ENCODE measurements at regions not wholly inside any gene's neighbourhood (a gene's known extent, or its start where the extent isn't known, plus 50 kb on each side); places are given as distances from the start of the nearest gene placed in this dataset.

DNA sequence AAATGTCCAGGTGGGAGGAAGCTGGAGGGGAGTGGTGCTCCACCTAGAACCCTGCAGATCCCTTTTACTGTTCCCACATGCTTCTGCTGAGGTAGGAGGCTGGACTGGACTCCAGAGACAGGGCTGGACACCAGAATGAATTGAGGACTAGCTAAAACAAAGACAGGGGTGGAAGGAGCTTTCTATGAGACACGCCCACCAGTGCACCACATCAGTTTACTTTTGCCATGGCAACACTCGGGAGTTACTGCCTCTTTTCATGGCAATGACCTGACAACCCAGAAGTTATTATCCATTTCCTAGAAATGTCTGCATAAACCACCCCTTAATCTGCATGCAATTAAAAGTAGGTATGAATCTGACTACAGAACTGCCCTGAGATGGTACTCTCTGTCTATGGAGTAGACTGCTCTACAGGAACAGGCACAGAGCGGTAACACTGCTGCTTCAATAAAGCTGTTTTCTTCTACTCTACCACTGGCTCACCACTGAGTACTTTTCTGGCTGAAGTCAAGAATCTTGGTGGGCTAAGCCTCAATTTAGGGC is 211.7 kb downstream of the TFAP2C start:
- no peak for DNase-seq

DNA sequence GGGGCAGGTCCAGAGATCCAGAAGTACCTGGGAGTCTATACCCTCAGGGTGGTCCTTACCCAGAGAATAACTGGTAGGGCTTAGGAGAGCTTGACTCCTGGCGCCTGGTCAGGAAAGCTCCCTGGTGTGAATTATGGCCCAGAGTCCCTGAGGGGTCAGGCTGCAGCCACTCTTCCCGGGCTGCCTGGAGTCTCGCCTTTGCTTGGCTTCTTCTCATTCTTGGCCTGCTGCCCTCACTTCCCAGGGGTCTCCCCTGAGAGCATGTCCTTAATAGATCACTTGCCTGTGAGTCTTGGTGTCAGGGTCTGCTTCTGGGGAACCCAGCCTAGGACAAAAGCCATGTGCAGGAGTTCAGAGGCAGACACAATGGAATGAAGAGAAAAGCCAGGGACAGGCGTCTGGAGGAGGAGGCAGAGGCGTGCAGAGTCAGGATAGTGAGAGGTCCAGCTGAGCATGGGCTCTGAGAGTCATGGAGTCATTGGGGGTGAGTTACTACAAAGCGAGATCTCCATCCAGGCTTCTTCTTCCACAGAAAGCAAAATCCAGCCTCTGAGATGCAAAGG is 212.3 kb downstream of the TFAP2C start:
- no peak for DNase-seq

DNA sequence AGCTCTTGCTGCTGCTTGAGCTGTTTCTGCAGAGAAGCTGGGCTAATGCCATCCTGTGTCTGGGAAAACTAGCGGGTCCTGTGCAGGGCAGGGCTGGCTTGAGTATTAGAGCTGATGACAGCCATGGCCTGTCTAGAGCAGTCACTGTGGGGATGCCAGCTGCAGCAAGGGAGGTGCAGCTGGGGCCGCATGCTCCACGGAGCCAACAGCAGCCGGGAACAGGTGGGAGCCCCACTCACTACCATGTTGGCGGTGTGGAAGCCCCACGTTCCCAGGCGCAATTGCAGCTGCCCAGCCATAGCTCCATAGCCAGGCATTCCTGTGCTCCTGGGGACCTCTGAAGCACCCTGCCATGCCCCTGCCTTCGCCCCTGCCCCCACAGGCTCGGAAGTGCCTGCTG is 212.9 kb downstream of the TFAP2C start:
- DNase-seq: no peak

DNA sequence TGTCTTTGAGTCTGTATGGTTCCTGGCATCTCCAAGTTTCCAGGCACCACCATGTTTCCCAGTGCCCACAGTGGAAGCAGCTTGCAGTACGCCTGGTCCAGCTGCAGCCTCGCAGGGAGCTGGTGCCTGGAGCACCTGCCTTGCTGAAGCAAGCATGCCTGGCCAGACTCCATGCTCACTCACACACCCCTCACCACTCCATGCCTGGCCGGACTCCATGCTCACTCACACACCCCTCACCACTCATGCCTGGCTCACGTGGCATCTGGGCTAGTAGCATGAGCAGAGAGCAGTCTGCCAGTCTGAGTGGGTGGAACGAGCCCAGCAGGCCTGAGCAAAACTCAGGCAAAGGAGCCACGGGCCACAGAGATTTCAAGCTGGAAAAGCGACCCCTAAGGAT is 214.3 kb downstream of the TFAP2C start:
- DNase-seq: no peak

DNA sequence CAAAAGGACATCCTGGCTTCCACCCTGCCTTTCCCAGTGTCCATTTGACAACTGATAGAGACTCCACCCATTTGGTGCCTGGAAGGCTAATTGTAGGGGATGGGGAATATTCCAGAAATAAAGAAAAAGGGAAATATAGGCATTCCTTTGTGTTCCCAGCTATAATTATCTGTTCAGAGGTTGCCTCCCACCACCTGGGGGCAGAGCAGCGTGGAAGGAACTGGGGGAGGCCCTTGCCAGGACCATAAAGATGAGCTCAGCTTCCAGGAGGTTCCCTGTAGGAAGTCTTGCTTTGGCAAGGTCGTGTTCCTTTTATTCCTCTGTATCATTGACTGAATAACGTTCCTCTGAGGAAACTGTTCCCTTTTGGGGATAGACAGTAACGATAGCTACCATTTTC is 214.7 kb downstream of the TFAP2C start:
- DNase-seq: no peak

DNA sequence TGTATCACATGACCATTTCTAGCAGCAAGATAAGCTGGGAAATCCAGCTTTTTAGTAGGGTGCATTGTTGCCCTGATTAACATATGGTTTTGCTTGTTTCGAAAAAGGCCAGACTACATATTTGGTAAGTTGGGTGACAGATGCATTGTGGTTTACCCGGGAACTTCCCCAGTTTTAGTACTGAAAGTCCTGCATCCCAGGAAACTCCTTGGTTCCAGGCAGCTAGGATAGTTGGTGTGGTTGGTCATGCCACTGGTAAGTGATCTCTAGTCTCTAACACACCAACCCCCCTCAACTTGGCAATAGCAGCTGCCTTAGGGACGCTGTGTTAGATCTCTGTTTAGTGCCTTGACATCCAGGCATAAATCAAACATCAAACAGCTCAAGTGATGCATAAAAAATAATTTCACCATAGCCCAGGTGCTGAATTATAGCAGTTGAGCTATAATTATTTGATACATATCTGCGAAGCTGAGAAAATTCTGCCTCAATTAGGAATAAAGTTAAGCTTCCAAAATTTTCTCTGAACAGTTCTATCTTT is 216.5 kb downstream of the TFAP2C start:
- no peak for DNase-seq

DNA sequence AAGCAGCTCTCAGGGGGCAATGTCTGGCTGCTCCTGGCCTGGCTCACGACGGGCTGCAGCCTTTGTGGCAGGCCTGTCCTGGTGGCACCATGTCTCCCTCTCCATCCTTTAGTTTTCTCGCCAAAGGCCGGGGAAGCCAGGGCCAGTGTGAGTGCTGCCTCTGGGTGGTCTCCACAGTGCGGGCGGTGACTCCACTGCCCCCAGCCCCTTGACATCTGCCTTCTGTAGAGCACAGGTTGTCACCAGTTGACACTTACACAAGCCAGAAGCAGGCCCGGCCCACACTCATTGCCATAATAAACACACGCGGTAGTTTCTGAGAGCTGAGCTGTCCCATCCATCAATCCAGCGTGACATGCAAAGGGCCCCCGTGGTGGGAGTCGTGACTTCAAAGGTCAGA is 219.5 kb downstream of the TFAP2C start:
- DNase-seq: no peak

DNA sequence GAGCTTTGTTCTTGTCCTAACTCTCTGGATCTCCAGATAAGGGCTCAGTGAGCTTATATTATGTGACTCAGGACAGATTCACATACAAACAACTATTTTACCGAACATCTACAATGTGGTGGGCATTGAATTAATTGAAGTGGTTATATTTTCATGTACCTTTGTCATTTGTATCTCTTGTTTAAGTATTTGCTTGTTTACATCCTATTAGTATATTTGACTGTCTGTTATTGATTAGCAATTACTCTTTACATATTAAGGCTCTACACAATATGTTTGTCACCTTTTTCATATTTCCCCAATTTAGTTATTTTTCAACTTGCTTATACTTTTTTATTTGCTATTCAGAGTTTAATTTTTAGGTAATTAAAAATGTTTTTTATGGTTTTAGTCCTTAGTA is 222.4 kb downstream of the TFAP2C start:
- DNase-seq: no peak

DNA sequence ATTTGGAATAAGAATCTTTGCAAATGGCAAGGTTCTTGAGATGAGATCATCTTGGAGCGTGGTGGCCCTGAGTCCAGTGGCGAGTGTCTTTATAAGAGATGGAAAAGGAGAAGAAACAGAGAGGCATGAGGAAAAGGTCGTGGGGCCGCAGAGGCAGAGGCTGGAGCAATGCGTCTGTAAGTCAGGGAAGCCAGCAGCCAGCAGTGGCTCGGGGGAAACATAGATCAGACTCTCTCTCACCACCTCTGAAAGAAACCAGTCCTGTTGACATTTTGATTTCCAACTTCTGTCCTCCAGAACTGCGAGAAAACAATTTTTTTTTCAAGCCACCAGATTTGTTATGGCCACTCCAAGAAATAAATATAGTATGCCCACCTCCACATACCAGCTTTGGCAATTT is 226.6 kb downstream of the TFAP2C start:
- no peak for DNase-seq

DNA sequence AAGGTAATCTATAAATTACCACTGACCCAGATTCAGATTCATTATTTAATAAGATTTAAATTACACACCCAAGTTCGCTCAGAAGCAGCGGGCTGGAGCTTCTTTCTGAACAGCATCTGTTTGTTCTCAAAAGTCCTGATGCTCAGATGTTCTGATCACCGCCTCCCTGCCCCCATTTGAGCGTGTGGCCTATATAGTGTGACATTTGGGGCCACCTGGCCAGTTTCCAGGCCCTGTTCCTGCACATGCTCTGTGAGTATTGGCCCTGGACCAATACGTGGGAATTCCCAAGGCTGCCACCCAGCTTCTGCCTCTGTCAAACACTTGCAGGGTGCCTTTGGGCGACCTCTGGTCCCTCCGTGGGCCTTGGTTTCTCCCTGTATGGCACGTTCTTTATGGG is 228.8 kb downstream of the TFAP2C start:
- DNase-seq: no peak

DNA sequence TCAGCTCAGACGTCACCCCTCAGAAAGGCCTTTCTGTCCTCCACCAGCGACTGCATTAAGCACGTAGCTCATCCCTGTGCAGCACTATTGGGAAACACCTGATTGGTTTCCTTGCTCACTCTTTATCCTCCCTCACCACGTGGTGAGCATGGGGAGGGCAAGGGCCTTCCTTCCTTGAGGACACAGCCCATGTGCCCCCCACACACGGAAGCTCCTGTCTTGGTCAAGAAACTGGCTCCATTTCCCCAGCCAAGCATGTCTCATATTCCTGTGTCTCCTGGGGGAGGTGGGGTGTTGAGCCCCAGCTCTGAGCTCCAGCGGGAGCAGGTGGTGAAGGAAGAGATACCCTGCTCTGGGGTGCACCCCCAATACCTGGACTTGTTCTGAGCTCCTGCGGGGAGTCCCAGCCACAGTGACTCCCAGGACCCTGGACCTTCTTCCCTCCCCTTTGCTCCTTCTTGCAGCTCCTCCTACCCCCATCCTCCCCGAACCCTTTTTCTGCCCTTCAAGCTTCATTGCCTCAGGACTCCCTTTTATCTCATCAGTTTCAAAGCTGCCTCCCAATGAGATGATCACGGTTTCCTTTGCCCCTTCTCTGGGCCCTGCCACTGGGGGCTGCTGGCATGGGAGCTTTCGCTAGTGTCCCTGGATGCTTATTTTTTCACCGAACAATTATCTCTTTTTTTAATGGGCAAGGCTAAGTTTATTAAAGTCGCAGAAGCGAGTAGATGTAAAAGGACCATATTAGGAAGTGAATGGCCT is 230.1 kb downstream of the TFAP2C start:
- no peak for DNase-seq

DNA sequence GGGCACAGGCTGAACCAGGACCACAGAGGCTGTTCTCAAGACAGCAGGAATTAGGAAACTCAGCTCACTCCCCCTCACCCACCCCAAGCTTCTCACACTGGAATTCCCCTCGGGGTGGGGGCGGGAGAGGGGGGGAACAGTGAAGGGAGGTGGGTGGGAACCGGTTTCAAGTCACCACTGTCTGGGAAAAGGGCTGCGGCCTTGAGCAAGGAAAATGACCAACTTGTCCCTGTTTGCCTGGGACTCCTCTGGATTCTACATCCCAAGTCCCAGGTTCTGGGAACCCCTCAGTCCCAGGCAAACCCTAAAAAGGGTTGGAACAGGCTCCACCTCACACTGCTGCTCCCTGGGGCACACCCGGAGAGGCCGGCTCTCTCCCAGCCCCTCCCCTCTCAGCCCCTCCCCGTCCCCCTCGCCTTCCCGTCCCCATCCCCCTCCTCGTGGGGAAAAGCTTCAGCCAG is 230.7 kb downstream of the TFAP2C start:
- no peak for DNase-seq

DNA sequence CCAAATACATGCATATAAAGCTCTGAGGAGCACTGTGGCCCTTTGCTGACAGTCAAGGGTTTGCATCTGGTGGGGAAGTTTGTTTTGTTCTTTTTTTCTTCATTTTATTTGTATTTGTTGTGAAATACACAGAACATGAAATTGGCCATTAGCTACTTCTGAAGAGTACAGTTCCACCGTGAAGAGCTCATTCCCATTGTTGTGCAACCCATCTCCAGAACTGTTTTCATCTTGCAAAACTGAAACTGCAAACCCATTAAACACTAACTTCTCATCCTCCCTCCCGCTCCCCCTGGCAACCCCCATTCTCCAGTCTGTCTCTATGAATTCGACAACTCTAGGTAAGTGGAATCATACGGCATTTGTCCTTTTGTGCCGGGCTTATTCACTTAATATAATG is 231.3 kb downstream of the TFAP2C start:
- DNase-seq: no peak

DNA sequence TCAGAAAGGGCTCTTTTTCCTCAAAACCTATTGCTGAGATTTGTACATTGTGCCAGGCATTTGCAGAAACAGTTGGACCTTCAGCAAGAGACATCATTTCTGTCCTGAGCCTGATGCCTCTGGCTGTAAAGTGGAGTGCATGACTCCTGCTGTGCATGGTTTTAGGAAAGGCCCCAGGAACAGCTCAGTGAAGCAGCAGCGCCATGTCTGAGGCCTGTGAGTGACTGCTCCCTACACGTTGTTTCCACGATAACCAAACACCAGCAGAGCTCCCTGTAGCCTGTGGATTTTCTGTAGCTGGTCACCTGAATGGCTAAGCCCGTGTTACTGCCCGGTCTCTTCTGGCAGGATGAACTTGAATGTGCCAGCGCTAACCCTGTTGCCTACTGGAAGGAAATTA is 232.5 kb downstream of the TFAP2C start:
- DNase-seq: no peak

DNA sequence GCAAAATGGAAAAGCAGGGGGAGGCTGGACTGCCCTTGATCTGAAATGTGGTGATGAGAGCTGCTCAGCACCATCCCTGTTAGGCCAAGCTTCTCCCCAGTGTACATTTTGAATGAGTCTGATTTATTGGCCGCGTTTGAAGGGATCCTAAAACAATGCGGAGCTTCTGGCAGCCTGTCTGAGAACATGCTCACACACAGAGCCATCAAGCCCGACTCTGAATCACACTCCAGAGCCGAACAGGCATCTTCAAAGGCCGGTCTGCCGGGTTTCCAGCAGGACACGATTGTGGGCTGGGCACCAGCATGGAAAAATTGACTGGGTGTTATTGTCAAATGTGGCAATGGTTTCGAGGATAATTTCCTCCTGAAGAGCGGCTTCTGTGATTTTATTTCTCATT is 235.9 kb downstream of the TFAP2C start:
- DNase-seq: no peak

DNA sequence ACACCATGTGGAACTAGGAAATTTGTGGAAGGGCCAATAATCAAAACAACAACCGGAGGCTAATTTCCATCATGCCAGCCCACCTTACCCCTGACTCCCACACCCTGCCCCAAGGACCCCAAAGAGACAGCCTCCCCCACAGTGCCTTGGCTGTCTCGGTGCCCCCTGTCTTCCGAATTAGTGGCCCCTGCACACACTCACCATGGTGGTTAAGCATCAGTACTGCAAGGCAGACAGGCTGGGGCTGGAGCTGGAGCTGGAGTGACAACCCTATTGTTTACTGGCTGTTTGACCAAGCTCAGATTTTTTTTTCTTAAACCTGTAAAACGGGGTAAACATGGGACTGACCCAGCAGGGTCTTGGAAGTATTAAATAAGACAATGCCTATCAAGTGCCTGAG is 238.0 kb downstream of the TFAP2C start:
- DNase-seq: no peak

DNA sequence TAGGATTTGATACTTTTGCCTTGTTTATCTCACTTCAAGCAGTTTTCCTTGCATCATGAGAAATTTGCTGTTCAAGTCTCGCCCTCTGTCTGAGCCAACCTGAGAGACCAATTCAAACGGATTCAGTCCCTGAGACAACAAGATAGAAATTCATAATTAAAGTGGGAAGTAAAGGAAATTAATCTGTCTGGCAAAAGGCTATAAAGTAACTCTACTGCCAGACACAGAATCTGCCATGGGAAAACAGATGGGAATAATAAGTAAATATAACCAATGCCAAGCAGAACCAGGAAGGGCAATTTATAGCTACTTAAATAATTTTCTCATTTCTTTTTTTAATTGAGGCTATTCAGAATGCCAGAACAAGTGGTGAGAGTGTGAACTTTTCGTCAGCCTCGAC is 239.6 kb downstream of the TFAP2C start:
- DNase-seq: no peak

DNA sequence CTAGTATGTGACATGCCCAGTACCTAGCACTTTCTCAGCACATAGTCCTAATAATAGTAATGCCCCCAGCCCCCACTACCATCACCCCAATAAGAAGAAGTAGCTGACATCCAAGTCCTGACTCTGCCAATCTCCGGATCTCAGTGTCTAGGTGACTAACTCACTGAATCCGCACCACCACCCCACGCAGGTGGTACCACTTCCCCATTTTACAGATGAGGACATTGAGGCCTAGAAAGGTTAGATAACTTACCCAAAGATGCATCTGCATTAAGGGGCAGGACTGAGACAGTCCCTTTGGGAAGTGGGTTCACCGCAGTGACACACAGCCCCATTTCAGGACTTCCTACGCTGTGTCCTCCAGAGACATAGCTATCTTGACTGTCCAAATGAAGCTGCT is 241.2 kb downstream of the TFAP2C start:
- DNase-seq: no peak

DNA sequence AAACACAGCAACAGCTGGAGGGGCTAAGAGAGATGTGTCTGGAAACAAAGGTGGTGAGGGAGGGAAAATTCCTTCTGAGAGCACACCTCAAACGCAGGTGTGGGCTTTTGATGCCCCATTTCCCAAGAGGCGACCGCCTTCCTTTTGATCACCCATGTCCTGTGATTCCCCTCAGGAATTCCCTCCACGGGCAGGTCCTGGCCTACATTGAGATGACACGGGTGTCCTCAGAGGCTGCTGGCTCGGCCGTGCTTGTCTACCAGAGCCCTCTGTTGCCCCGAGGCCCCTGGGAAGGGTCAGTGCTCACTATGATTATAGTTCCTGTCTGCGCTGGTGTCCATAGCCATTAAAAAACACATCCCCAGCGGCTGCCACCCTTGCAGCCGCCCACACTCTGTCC is 242.6 kb downstream of the TFAP2C start:
- DNase-seq: no peak

DNA sequence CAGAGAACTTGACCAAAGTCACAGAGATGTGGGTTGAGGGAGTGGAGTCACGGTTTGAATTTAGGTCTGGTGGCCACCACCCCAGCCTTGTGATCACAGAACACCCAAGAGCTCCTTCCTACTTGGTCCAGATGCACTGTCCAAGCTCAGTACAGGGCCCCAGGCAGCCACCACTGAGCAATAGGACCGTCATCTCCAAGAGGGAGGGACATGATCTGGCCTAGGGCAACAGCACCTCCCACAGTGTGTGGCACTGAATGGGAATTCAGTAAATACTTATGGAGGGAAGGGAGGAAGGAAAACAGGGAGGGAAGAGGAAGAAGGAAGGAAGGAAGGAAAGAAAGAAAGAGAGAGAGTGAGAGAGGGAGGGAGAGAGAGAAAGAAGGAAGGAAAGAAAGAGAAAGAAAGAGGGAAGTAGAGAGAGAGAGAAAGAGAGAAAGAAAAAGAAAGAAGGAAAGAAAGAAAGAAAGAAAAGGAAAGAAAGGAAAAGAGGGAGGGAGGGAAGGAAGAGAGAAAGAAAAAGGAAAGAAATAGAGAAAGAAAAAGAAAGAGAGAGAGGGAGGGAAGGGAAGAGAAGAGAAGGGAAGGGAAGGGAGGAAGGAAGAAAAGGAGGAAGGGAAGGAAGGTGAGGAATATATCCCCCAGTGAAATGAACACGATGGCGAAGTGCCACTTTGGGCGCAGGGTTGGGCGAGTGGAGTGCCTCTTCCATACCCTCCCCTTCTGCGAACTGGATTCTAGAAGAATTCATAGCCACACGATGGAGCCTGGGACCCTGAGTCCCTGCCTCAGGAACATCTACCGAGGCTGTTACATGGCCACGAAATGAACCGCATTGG is 243.7 kb downstream of the TFAP2C start:
- DNase-seq: no peak

DNA sequence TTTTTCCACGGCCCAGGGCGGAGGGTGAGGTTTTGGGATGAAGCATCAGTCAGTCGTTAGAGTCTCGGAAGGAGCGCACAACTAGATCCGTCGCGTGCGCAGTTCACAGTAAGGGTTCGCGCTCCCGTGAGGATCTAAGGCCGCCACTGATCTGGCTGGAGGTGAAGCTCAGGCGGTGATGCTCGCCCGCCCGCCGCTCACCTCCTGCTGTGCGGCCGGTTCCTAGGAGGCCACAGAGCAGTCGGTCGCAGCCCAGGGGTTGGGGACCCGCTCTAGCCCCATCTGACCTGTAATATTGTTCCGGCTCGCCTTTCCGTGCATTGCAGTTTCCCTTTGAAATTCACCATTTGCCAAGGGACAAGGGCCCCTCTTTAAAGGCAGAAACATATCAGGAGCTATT is 244.7 kb downstream of the TFAP2C start:
- no peak for DNase-seq

DNA sequence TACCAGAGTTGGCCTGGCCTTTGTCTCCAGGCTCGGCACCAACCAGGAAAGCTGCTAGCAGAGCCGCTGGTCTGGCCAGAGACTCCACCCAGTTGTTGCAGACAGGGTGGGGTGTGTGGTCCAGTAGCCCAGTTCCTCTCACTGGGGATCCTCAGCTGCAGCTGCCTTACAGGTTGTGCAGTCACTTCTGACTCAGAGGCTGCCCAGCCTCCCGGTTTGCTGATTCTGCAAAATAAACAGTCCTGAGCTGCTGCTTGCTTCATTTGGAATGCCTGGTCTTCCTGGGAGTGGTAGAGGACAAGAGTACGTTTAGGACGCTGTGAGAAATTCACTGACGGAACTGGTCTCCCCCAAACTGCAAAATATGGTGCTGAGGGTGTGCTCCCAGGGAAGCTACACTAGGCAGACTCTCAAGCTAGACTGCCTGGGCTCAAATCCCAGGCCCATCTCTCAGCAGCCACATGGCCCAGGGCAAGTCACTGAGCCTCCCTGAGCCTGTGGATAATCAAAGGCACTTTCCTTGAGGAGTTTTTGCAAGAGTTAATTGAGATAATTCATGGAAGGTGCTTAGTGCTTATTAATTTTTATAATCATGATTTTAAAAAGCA is 246.1 kb downstream of the TFAP2C start:
- no peak for DNase-seq

DNA sequence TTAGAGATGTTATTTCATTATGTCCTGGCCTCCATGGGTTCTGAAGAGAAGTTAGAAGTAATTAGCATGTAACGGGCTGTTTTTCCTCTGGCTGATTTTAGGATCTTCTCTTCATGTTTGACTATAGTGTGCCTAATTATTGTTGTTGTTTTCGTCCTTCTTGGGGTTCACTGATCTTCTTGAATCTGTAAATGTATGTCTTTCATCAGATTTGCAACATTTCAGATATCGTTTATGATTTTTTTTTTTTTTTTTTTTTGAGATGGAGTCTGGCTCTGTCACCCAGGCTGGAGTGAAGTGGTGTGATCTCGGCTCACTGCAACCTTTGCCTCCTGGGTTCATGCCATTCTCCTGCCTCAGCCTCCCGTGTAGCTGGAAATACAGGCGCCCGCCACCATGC is 246.7 kb downstream of the TFAP2C start:
- no peak for DNase-seq

Data from NCI-H69 (cell line).